ENCODE measurements at regions not wholly inside any gene's neighbourhood (a gene's known extent, or its start where the extent isn't known, plus 50 kb on each side); places are given as distances from the start of the nearest gene placed in this dataset.

DNA sequence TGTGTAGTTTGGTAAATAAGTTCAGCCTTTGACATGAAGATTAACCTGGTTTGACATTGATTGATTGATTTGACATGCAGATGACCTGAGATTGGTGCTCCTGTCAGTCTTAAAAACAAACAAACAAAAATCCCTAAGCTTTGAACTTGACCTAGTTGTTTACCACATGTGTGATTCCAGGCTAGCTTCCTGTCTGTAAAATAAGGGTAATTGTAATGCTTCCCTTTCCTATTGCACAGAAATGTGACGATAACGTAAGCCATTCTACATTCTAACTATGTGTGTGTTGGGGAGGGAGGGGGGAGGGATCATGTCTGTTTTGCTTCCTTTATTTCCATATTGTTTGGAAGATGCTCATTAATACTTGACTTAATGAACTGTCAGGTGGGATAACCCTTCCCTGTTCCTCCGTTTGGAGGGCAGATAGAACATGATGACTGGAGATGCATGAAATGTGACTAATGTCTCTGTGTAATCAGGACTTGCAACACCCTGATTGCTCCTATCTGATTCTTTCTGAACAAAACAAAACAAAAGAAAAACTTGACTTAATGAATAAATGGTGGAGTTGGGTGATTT lies 106.1 kb upstream of the CLMP start:
- no peak for TF ChIP-seq ZNF274 (IDR thresholded peaks at IDR 0.05; ENCODE audit: low read depth, low read length)
- no peak for TF ChIP-seq YY1 (IDR thresholded peaks at IDR 0.05; ENCODE audit: insufficient read depth, insufficient read length)
- no peak for TF ChIP-seq SUZ12 (IDR thresholded peaks at IDR 0.05; ENCODE audit: extremely low read depth, insufficient read depth, insufficient read length)

Measured in NT2/D1 (cell line).